GM13976 (cell line): ENCODE measurements at regions not wholly inside any gene's neighbourhood (a gene's known extent, or its start where the extent isn't known, plus 50 kb on each side); places are given as distances from the start of the nearest gene placed in this dataset.

Experiments used
- DNase-seq: peaks from one replicate; pipeline ENCODE4 v3.0.0; 2012; ENCODE audit warnings: low spot score
- in situ Hi-C: fragments of 300-500 bp; cut with MboI; formaldehyde crosslinking; loops from one replicate; pipeline ENCODE4 v1.12.0; 2022; ENCODE audit warnings: low sequenced_read_pairs, mixed read lengths, inconsistent platforms; ENCODE audit not compliant: unreplicated experiment
- TF ChIP-seq, protein P1 (sequence below): IDR thresholded peaks from 2 replicates; pipeline ENCODE4 v1.5.1; 2012; ENCODE audit warnings: borderline replicate concordance, mild to moderate bottlenecking; ENCODE audit not compliant: insufficient read depth; ENCODE audit errors: extremely low read depth, missing control alignments, control extremely low read depth

DNA sequence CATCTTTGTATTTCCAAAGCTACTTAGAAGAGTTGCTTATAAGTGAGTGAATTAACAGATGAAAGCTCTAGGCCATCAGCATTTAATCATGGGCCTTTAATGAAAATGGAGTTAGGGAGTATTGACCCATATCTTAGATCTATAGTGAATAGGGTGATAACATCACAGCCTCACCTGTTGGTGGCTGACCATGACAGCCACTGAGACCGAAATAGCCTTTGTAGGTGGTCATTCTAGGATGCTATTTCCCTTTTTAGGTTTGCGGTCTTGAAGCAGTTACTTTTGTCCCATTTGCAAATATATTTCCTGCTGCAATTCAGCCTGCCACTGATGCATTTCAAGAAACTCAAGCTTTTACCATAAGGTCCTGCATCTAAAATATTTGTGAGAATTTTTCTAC lies 410.1 kb upstream of the LYPLAL1 start:
- TF ChIP-seq, protein P1, sequence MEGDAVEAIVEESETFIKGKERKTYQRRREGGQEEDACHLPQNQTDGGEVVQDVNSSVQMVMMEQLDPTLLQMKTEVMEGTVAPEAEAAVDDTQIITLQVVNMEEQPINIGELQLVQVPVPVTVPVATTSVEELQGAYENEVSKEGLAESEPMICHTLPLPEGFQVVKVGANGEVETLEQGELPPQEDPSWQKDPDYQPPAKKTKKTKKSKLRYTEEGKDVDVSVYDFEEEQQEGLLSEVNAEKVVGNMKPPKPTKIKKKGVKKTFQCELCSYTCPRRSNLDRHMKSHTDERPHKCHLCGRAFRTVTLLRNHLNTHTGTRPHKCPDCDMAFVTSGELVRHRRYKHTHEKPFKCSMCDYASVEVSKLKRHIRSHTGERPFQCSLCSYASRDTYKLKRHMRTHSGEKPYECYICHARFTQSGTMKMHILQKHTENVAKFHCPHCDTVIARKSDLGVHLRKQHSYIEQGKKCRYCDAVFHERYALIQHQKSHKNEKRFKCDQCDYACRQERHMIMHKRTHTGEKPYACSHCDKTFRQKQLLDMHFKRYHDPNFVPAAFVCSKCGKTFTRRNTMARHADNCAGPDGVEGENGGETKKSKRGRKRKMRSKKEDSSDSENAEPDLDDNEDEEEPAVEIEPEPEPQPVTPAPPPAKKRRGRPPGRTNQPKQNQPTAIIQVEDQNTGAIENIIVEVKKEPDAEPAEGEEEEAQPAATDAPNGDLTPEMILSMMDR, result no peak
- in situ Hi-C loops, result no loop called here
- DNase-seq, result no peak

- in situ Hi-C loops, result no loop called here
- TF ChIP-seq, protein P1, result no peak
- DNase-seq, result no peak
Measured at GRCh38 chr1:218765753-218766152, 407.9 kb upstream of the LYPLAL1 start.

- DNase-seq, result no peak
- in situ Hi-C loops, result no loop called here
- TF ChIP-seq, protein P1, result no peak
Measured at GRCh38 chr1:218771931-218772330, 401.7 kb upstream of the LYPLAL1 start.

- in situ Hi-C loops, result no loop called here
- DNase-seq, result no peak
- TF ChIP-seq, protein P1, result no peak
Measured at GRCh38 chr1:218772575-218772974, 401.1 kb upstream of the LYPLAL1 start.

DNA sequence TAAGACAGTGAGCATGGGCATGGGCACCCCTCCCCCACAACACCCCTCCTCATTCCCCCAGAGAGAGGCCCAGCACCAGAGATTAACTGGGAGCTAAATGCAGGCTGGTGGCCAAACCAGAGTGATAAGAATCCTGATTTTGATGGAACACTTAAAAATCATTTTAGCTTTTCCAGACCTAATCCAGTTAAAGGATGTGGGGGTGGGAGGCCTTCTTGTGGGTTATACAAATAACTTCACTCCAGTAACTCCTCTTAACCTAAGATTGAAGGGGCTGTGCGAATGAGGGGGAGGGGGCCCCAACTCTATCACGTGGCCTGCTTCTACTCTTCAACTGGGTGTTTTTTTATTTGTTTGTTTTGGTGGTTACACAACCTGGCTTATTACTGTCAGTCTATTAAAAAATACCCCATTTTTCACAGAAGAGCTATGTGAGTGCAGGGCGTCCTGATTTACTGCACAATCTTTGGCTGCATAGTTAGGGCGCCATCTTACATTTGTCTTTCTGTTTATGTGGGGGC lies 398.1 kb upstream of the LYPLAL1 start:
- TF ChIP-seq, protein P1, result no peak
- in situ Hi-C loops, result no loop called here
- DNase-seq, result no peak

DNA sequence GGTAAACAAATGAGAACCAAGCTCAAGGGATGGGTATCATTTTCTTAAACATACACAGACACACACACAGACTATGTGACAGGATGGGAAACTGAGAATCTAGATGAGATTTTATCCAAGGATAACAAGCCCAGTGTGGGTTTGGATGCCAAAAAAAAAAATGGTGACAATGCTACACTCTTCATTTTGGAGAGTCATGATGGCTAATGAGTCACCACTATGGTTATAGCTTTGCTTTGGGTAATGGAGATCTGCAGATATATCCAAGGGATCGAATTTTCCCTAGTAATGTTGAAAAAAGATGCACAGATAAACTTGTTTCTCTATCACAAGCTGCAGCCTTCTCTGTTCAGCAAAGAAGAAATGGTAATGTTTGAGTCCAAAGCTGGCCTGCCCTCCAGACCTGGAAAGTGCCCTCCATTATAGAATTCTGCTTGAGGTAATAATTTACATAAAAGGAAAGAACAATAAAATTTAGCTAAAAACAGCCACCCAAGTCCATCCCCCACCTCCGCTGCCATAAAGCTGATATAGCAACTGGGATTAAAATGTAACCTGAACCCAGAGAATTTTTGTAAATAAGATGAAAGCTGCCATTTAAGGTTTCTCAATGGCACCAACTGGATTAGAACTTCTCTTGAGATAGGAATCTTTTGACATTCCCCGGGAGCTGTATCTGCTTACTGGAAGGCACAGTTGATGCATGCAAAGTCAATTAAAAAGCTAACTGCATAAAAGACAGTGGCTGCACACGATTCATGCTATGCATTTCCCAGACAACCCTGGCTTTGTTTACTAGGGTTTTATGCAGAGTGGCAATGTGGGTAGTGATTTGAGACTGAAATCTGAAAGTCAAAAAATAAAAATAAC lies 395.2 kb upstream of the LYPLAL1 start:
- DNase-seq, result no peak
- in situ Hi-C loops, result no loop called here
- TF ChIP-seq, protein P1, result no peak
